Ovary (tissue), 7 donors: ENCODE measurements at regions not wholly inside any gene's neighbourhood (a gene's known extent, or its start where the extent isn't known, plus 50 kb on each side); places are given as distances from the start of the nearest gene placed in this dataset.

Source experiments
- DNase-seq, 5 donors: peaks; one replicate each; pipeline ENCODE4 v3.0.0-alpha.2; 2019 to 2020
- H3K27ac ChIP-seq, 2 donors: fragments of 200-600 bp; one replicate each; pipeline versions ENCODE4 v1.5.1 to v1.8.0; 2019 to 2022
- H3K27me3 ChIP-seq: fragments of 200-600 bp; one replicate; pipeline ENCODE4 v1.8.0; 2022
- H3K36me3 ChIP-seq: fragments of 200-600 bp; sonication (generic); one replicate; pipeline ENCODE4 v1.5.1; 2019
- H3K4me1 ChIP-seq: one replicate; pipeline ENCODE4 v1.8.1; 2013; ENCODE audit warnings: mild to moderate bottlenecking, moderate library complexity; ENCODE audit not compliant: insufficient read depth
- H3K4me3 ChIP-seq: fragments of 200-600 bp; sonication (generic); one replicate; pipeline ENCODE4 v1.5.1; 2017
- H3K9me3 ChIP-seq, 2 donors: fragments of 200-600 bp in 1 of 2; sonication (generic) in 1 of 2; one replicate each; pipeline versions ENCODE4 v1.5.1 to v1.8.1; 2013 to 2019; ENCODE audit warnings: mild to moderate bottlenecking in 1 of 2, moderate library complexity in 1 of 2
- EP300 ChIP-seq: sonication (generic); formaldehyde crosslinking; IDR thresholded peaks from one replicate; pipeline ENCODE4 v1.6.1; 2017; ENCODE audit warnings: antibody characterized with exemption
- POLR2A ChIP-seq: fragments of 450-650 bp; IDR thresholded peaks from one replicate; pipeline ENCODE4 v1.6.1; 2017; ENCODE audit warnings: antibody characterized with exemption, mild to moderate bottlenecking, moderate library complexity
- WGBS, 3 donors: extraction: QIAGEN DNeasy Blood & Tissue Kit in 1 of 3; methylation state at CpG; one replicate each; pipeline versions ENCODE4 v1.1.5 to v1.1.7; 2013 to 2017; 5-methylcytosine and 5-hydroxymethylcytosine counted together
- intact Hi-C, 4 donors: fragments of 100-400 bp; cut with DNase I; formaldehyde crosslinking; loops; one replicate each; pipeline versions ENCODE4 v1.11.0 to v1.15.1; 2022 to 2023
- TF ChIP-seq, protein P1 (sequence below), 3 donors: fragments of 450-650 bp in 2 of 3; fragments of 200-600 bp in 1 of 3; IDR thresholded peaks; one replicate each; pipeline versions ENCODE4 v1.5.1 to v1.8.0; 2016 to 2022; ENCODE audit warnings: antibody characterized with exemption in 3 of 3, mild to moderate bottlenecking in 1 of 3
- donor health status: DM: no; HTN: no; CAD: no; lungs with moderate emphysema.
- donor health status: DM: no; HTN: no; CAD: no.
- donor health status: Bipolar disorder and iron deficiency.
- donor health status: DM: no; HTN: no; CAD: no.
- donor health status: DM: yes; HTN: yes; CAD: no.

GRCh38 chr20:22414305-22414742, 170.0 kb downstream of the FOXA2 start:
- TF ChIP-seq EP300 (no peak), POLR2A (no peak)
- TF ChIP-seq, protein P1, sequence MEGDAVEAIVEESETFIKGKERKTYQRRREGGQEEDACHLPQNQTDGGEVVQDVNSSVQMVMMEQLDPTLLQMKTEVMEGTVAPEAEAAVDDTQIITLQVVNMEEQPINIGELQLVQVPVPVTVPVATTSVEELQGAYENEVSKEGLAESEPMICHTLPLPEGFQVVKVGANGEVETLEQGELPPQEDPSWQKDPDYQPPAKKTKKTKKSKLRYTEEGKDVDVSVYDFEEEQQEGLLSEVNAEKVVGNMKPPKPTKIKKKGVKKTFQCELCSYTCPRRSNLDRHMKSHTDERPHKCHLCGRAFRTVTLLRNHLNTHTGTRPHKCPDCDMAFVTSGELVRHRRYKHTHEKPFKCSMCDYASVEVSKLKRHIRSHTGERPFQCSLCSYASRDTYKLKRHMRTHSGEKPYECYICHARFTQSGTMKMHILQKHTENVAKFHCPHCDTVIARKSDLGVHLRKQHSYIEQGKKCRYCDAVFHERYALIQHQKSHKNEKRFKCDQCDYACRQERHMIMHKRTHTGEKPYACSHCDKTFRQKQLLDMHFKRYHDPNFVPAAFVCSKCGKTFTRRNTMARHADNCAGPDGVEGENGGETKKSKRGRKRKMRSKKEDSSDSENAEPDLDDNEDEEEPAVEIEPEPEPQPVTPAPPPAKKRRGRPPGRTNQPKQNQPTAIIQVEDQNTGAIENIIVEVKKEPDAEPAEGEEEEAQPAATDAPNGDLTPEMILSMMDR (IDR thresholded peaks at IDR 0.05) = no peak
- Histone ChIP-seq H3K27me3 (no peaks in the 10 kb centered on the region), H3K9me3 (no peaks in the 10 kb centered on the region), H3K27ac (no peak overlapping the region), H3K4me1 (no peaks in the 10 kb centered on the region), H3K4me3 (no peak overlapping the region), H3K36me3 (no peaks in the 10 kb centered on the region)
- DNase-seq = no peak
- 5 to 15% (median 8%) methylated on average over 4 of the region's 4 CpGs for WGBS, 3 donors
- intact Hi-C loops = no loop called here

- no peaks in the 10 kb centered on the region for H3K36me3 ChIP-seq
- TF ChIP-seq POLR2A = no peak
- TF ChIP-seq, protein P1 (IDR thresholded peaks at IDR 0.05) = no peak
- no peak for TF ChIP-seq EP300
These were observed 171.1 kb downstream of the FOXA2 start for GRCh38 chr20:22412977-22413868.

DNA sequence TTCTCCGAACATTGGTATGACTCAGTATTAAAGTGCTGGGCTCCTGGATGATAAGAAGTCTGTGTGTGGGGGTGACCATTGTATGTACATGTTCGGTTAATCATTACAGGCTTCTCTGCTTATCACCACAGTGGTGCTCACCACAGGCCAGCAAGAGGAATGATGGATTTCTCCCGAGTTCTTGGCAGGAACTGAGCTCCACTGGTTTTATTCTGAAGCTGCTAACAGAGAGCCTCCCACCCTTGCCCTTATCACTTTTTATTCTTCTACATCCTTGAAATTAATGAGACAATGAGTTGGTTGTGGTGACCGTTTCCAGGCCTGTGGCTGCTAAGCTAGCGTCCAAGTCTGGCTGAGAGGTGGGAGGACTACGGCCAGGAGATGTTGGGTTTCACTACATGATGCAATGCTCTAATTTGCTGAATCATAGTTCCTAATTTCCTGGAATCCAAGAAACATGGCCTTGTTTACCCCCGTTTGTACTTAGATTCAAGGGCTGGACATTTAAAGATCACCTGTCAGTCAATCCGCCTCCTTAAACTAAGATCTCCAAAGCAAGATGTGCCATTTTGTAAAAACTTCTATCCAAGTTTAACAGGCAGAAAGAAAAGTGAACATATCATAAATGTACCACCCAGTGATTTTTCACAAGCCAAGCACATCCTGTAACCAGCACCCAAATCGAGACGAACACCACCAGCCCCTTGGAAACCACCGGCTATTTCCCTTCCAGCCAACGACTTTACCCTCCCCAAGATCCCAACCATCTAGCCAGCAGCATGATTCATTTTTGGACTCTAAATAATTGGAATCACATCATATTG, 172.5 kb downstream of the FOXA2 start:
- Histone ChIP-seq H3K27me3 (no peaks in the 10 kb centered on the region), H3K9me3 (no peaks in the 10 kb centered on the region), H3K4me1 (no peaks in the 10 kb centered on the region), H3K4me3 (no peak overlapping the region), H3K36me3 (no peaks in the 10 kb centered on the region), H3K27ac (no peak overlapping the region)
- 31 to 37% (median 32%) methylated on average over 12 of the region's 12 CpGs for WGBS, 3 donors
- DNase-seq = peak in 1 of 5 donors; percentile 34
- intact Hi-C loops = no loop called here
- no peak for TF ChIP-seq EP300
- no peak for TF ChIP-seq POLR2A
- TF ChIP-seq, protein P1 (IDR thresholded peaks at IDR 0.05) = no peak

More at GRCh38 chr20:22412977-22413868, 171.1 kb downstream of the FOXA2 start:
- intact Hi-C loops = no loop called here
- no peak for DNase-seq
- Histone ChIP-seq H3K4me3 (no peak overlapping the region), H3K27me3 (no peaks in the 10 kb centered on the region), H3K4me1 (no peaks in the 10 kb centered on the region), H3K27ac (no peak overlapping the region), H3K9me3 (no peaks in the 10 kb centered on the region)
- 50 to 59% (median 58%) methylated on average over 14 of the region's 14 CpGs for whole genome bisulfite sequencing, 3 donors

GRCh38 chr20:22411286-22411626, 173.1 kb downstream of the FOXA2 start:
- DNase-seq = no peak
- Histone ChIP-seq H3K9me3 (no peaks in the 10 kb centered on the region), H3K36me3 (no peaks in the 10 kb centered on the region), H3K27me3 (no peaks in the 10 kb centered on the region), H3K27ac (no peak overlapping the region), H3K4me1 (no peaks in the 10 kb centered on the region), H3K4me3 (no peak overlapping the region)
- intact Hi-C loops = no loop called here
- WGBS, 3 donors = 19 to 32% (median 20%) methylated on average over 1 of the region's 1 CpG
- TF ChIP-seq, protein P1 (IDR thresholded peaks at IDR 0.05) = no peak
- TF ChIP-seq POLR2A (no peak), EP300 (no peak)
